ENCODE measurements at regions not wholly inside any gene's neighbourhood (a gene's known extent, or its start where the extent isn't known, plus 50 kb on each side); places are given as distances from the start of the nearest gene placed in this dataset.

DNA sequence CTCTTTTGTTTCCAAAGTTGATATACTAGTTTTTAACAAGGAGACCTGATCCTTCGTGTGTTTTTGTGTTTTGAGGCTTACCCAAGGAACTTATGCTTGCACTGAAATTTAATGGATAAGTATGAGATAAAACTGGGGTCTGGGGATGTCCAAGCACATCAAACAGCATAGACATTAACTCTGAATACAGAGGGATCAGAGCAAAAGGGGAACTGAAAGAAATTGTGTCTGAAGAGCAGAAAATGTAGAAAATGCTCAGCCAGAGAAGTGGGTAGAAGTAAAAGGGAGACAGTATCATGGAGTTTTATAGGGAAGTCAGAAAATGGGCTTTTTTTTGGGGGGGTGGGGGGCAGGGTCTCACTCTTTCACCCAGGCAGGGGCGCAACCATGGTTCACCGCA, 695.4 kb downstream of the ARAP2 start:
- Histone ChIP-seq H3K36me3 (ENCODE audit: insufficient read depth, low read length) (no peaks in the 10 kb centered on the region), H3K9me2 (ENCODE audit: insufficient read depth, low read length) (no peaks in the 10 kb centered on the region), H3K9me3 (ENCODE audit: low read length) (no peaks in the 10 kb centered on the region), H2AFZ (ENCODE audit: low read length) (no peak overlapping the region), H3K4me1 (ENCODE audit: insufficient read depth, low read length, poor library complexity, severe bottlenecking) (no peaks in the 10 kb centered on the region), H3K4me2 (ENCODE audit: low read length) (no peak overlapping the region), H4K20me1 (ENCODE audit: insufficient read depth, low read length) (no peaks in the 10 kb centered on the region), H3K27ac (ENCODE audit: low read depth, low read length, poor library complexity, severe bottlenecking) (no peak overlapping the region), H3K79me2 (ENCODE audit: insufficient read depth, low read depth, low read length) (no peaks in the 10 kb centered on the region), H3K4me3 (ENCODE audit: low read depth, low read length, poor library complexity, severe bottlenecking) (no peak overlapping the region)
- intact Hi-C loops (cut with micrococcal nuclease; ENCODE audit: unreplicated experiment) = no loop called here
- CTCF ChIA-PET (ENCODE audit: unreplicated experiment) = no interaction called here
- no peak for TF ChIP-seq EZH2phosphoT487 (IDR thresholded peaks at IDR 0.05; ENCODE audit: borderline replicate concordance, low read depth, low read length)
- TF ChIP-seq, protein P1, sequence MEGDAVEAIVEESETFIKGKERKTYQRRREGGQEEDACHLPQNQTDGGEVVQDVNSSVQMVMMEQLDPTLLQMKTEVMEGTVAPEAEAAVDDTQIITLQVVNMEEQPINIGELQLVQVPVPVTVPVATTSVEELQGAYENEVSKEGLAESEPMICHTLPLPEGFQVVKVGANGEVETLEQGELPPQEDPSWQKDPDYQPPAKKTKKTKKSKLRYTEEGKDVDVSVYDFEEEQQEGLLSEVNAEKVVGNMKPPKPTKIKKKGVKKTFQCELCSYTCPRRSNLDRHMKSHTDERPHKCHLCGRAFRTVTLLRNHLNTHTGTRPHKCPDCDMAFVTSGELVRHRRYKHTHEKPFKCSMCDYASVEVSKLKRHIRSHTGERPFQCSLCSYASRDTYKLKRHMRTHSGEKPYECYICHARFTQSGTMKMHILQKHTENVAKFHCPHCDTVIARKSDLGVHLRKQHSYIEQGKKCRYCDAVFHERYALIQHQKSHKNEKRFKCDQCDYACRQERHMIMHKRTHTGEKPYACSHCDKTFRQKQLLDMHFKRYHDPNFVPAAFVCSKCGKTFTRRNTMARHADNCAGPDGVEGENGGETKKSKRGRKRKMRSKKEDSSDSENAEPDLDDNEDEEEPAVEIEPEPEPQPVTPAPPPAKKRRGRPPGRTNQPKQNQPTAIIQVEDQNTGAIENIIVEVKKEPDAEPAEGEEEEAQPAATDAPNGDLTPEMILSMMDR (conservative IDR thresholded peaks at IDR 0.05; ENCODE audit: low read length) = no peak
- DNase-seq (ENCODE audit: low spot score) = no peak
- BruUV-seq (replicated peaks) = no TSS peak
- POLR2A ChIA-PET = interaction anchor here (0.8 kb wide), 1 partner anchor 9 kb away, joined by 3 read pairs; no protein-coding TSS in a partner anchor

DNA sequence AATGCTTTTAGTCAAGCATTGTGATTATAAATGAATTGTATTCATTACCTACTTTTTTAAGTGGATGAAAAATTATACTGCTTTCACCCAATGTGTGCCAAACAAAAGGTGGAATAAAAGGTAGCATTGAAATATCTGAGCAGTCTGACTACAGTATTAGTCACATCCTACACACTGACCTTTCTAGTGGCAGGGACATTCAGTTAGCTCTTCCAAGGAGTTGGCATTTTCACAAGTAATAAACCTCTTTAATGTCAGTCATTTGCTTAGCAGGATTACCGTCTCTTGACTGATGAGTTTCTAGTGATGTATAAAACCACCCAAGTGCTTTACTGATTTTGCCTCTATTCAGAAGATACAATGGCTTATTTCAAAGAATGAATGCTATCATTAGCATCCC, 687.9 kb downstream of the ARAP2 start:
- TF ChIP-seq, protein P1 (conservative IDR thresholded peaks at IDR 0.05; ENCODE audit: low read length) = no peak
- TF ChIP-seq EZH2phosphoT487 (IDR thresholded peaks at IDR 0.05; ENCODE audit: borderline replicate concordance, low read depth, low read length) = no peak
- H3K79me2 ChIP-seq (ENCODE audit: insufficient read depth, low read depth, low read length) = no peaks in the 10 kb centered on the region
- CTCF ChIA-PET (ENCODE audit: unreplicated experiment) = no interaction called here

DNA sequence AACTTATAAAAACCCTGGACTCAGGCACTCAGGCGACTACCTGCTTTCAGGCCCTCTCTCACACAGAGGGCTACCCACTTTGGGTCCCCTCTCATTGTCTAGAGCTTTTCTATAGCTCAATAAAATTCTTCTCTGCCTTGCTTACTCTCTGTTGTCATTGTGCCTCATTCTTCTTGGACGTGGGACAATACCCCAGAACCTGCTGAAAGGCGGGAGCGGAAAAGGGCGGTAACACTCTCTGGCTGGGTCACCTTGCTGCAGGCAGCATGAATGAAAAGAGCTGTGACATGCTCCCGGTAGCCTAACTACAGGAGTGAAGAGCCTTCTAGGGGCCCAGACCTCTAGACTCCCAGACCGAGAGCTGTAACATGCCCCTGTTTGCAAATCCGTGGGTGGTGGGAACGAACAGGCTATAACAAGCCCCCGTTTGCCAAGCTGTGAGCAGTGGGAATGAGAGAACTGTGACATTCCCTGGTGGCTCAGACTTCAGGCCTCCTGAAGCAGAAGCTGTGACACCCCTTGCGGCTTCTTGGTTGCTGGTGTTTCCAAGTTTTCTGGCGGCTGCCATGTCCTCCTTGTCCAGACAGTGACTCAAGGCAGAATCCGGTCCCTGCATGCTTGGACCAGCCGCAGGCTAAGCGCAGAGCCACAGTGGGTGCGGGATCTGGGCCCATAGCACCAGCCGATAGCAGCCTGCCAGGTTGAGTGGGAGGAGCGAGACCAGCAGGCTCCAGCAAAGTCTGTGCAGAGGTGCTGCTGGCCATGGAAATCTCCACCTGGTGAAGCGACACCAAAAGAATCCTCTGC, 684.6 kb downstream of the ARAP2 start:
- Histone ChIP-seq H3K4me1 (ENCODE audit: insufficient read depth, low read length, poor library complexity, severe bottlenecking) (no peaks in the 10 kb centered on the region), H2AFZ (ENCODE audit: low read length) (no peak overlapping the region), H3K4me3 (ENCODE audit: low read depth, low read length, poor library complexity, severe bottlenecking) (no peak overlapping the region), H3K9me3 (ENCODE audit: low read length) (no peaks in the 10 kb centered on the region), H3K9me2 (ENCODE audit: insufficient read depth, low read length) (no peaks in the 10 kb centered on the region), H3K79me2 (ENCODE audit: insufficient read depth, low read depth, low read length) (no peaks in the 10 kb centered on the region), H3K27ac (ENCODE audit: low read depth, low read length, poor library complexity, severe bottlenecking) (no peak overlapping the region), H3K4me2 (ENCODE audit: low read length) (no peak overlapping the region), H3K36me3 (ENCODE audit: insufficient read depth, low read length) (no peaks in the 10 kb centered on the region), H4K20me1 (ENCODE audit: insufficient read depth, low read length) (no peaks in the 10 kb centered on the region)
- no peak for TF ChIP-seq EZH2phosphoT487 (IDR thresholded peaks at IDR 0.05; ENCODE audit: borderline replicate concordance, low read depth, low read length)
- TF ChIP-seq, protein P1 (conservative IDR thresholded peaks at IDR 0.05; ENCODE audit: low read length) = no peak
- no TSS peak for BruUV-seq (replicated peaks)
- no peak for DNase-seq (ENCODE audit: low spot score)
- ChIA-PET POLR2A (no interaction called here), CTCF (ENCODE audit: unreplicated experiment) (no interaction called here)
- intact Hi-C loops (cut with micrococcal nuclease; ENCODE audit: unreplicated experiment) = no loop called here

More for the DNA sequence above, 687.9 kb downstream of the ARAP2 start:
- no peak for DNase-seq (ENCODE audit: low spot score)
- intact Hi-C loops (cut with micrococcal nuclease; ENCODE audit: unreplicated experiment) = no loop called here
- POLR2A ChIA-PET = interaction anchor here (0.6 to 0.9 kb wide), 2 partner anchors 15 to 1417 kb away, joined by 4 to 5 read pairs; no protein-coding TSS in a partner anchor
- Histone ChIP-seq H3K4me3 (ENCODE audit: low read depth, low read length, poor library complexity, severe bottlenecking) (no peak overlapping the region), H4K20me1 (ENCODE audit: insufficient read depth, low read length) (no peaks in the 10 kb centered on the region), H3K4me1 (ENCODE audit: insufficient read depth, low read length, poor library complexity, severe bottlenecking) (no peaks in the 10 kb centered on the region), H2AFZ (ENCODE audit: low read length) (no peak overlapping the region), H3K27ac (ENCODE audit: low read depth, low read length, poor library complexity, severe bottlenecking) (no peak overlapping the region), H3K4me2 (ENCODE audit: low read length) (no peak overlapping the region), H3K9me2 (ENCODE audit: insufficient read depth, low read length) (no peaks in the 10 kb centered on the region), H3K36me3 (ENCODE audit: insufficient read depth, low read length) (no peaks in the 10 kb centered on the region), H3K9me3 (ENCODE audit: low read length) (no peaks in the 10 kb centered on the region)
- BruUV-seq (replicated peaks) = no TSS peak
